ENCODE measurements at regions not wholly inside any gene's neighbourhood (a gene's known extent, or its start where the extent isn't known, plus 50 kb on each side); places are given as distances from the start of the nearest gene placed in this dataset.

GRCh38 chr6:11431455-11431937 lies 106.1 kb upstream of the TMEM170B start (continued):
- TF ChIP-seq, protein P1, sequence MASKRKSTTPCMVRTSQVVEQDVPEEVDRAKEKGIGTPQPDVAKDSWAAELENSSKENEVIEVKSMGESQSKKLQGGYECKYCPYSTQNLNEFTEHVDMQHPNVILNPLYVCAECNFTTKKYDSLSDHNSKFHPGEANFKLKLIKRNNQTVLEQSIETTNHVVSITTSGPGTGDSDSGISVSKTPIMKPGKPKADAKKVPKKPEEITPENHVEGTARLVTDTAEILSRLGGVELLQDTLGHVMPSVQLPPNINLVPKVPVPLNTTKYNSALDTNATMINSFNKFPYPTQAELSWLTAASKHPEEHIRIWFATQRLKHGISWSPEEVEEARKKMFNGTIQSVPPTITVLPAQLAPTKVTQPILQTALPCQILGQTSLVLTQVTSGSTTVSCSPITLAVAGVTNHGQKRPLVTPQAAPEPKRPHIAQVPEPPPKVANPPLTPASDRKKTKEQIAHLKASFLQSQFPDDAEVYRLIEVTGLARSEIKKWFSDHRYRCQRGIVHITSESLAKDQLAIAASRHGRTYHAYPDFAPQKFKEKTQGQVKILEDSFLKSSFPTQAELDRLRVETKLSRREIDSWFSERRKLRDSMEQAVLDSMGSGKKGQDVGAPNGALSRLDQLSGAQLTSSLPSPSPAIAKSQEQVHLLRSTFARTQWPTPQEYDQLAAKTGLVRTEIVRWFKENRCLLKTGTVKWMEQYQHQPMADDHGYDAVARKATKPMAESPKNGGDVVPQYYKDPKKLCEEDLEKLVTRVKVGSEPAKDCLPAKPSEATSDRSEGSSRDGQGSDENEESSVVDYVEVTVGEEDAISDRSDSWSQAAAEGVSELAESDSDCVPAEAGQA (IDR thresholded peaks at IDR 0.05; ENCODE audit: low read depth), result no peak
- TF ChIP-seq, protein P1 (CRISPR knock-in tag; IDR thresholded peaks at IDR 0.05; ENCODE audit: borderline replicate concordance), result no peak
- TF ChIP-seq ZNF646 (CRISPR knock-in tag; IDR thresholded peaks at IDR 0.05), result peak; percentile 58; the same call in 1 of the 2 replicates
- TF ChIP-seq, protein P2, sequence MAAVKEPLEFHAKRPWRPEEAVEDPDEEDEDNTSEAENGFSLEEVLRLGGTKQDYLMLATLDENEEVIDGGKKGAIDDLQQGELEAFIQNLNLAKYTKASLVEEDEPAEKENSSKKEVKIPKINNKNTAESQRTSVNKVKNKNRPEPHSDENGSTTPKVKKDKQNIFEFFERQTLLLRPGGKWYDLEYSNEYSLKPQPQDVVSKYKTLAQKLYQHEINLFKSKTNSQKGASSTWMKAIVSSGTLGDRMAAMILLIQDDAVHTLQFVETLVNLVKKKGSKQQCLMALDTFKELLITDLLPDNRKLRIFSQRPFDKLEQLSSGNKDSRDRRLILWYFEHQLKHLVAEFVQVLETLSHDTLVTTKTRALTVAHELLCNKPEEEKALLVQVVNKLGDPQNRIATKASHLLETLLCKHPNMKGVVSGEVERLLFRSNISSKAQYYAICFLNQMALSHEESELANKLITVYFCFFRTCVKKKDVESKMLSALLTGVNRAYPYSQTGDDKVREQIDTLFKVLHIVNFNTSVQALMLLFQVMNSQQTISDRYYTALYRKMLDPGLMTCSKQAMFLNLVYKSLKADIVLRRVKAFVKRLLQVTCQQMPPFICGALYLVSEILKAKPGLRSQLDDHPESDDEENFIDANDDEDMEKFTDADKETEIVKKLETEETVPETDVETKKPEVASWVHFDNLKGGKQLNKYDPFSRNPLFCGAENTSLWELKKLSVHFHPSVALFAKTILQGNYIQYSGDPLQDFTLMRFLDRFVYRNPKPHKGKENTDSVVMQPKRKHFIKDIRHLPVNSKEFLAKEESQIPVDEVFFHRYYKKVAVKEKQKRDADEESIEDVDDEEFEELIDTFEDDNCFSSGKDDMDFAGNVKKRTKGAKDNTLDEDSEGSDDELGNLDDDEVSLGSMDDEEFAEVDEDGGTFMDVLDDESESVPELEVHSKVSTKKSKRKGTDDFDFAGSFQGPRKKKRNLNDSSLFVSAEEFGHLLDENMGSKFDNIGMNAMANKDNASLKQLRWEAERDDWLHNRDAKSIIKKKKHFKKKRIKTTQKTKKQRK (IDR thresholded peaks at IDR 0.05; ENCODE audit: low read length), result no peak
- peak; percentile 82 for TF ChIP-seq PAXIP1 (CRISPR knock-in tag; conservative IDR thresholded peaks at IDR 0.05)
- no peak for TF ChIP-seq GATAD1 (CRISPR knock-in tag; IDR thresholded peaks at IDR 0.05)
- no peak for TF ChIP-seq FOXP1 (IDR thresholded peaks at IDR 0.05)
- peak; percentile 85 for TF ChIP-seq FOXP1 (CRISPR knock-in tag; IDR thresholded peaks at IDR 0.05)
- TF ChIP-seq ZNF510 (CRISPR knock-in tag; IDR thresholded peaks at IDR 0.05; ENCODE audit: low read depth), result no peak
- TF ChIP-seq ZNF446 (CRISPR knock-in tag; IDR thresholded peaks at IDR 0.05), result peak; percentile 57; the same call in 1 of the 2 replicates
- TF ChIP-seq SRF (IDR thresholded peaks at IDR 0.05; ENCODE audit: low read depth, low read length), result no peak

Measured in HepG2 (cell line).